Pancreas (tissue), 10 donors: ENCODE measurements at regions not wholly inside any gene's neighbourhood (a gene's known extent, or its start where the extent isn't known, plus 50 kb on each side); places are given as distances from the start of the nearest gene placed in this dataset.

Experiments used
- ATAC-seq, 4 donors: fragments of 200-7000 bp; cut with Tn5 transposase; one replicate each; pipeline versions ENCODE4 v1.8.0 to v1.9.1; 2020; ENCODE audit warnings: mild to moderate bottlenecking in 4 of 4, moderate library complexity in 4 of 4
- DNase-seq, 6 donors: peaks; one replicate each; pipeline ENCODE4 v3.0.0-alpha.2; 2020
- FAIRE-seq: peaks from 2 replicates; lab custom pipeline; 2012; peaks lifted over from hg19 to GRCh38; lab: Jason Lieb, UNC
- H3K27ac ChIP-seq, 4 donors: fragments of 200-600 bp; sonication (generic); 1 replicate in 3 of 4; 2 replicates in 1 of 4; pipeline versions ENCODE4 v1.5.0 to v1.8.0; 2020
- H3K27me3 ChIP-seq, 4 donors: fragments of 200-600 bp; one replicate each; pipeline ENCODE4 v1.8.0; 2021
- H3K36me3 ChIP-seq, 3 donors: fragments of 200-600 bp; sonication (generic) in 1 of 3; one replicate each; pipeline versions ENCODE4 v1.5.0 to v1.8.0; 2020 to 2021
- H3K4me1 ChIP-seq, 3 donors: fragments of 200-600 bp; one replicate each; pipeline ENCODE4 v1.8.0; 2021
- H3K4me3 ChIP-seq, 4 donors: fragments of 200-600 bp; sonication (generic) in 2 of 4; one replicate each; pipeline versions ENCODE4 v1.5.0 to v1.8.0; 2020 to 2021
- H3K9me3 ChIP-seq, 4 donors: fragments of 200-600 bp; one replicate each; pipeline ENCODE4 v1.8.0; 2021
- WGBS, 2 donors: extraction: QIAGEN DNeasy Blood & Tissue Kit; methylation state at CpG; one replicate each; pipeline ENCODE4 v1.1.7; 2013; 5-methylcytosine and 5-hydroxymethylcytosine counted together
- intact Hi-C, 3 donors: fragments of 100-400 bp; cut with DNase I; formaldehyde crosslinking; loops; one replicate each; pipeline versions ENCODE4 v1.11.1 to v1.14.2; 2022
- TF ChIP-seq, protein P1 (sequence below), 4 donors: fragments of 200-600 bp; sonication (generic) in 3 of 4; IDR thresholded peaks; one replicate each; pipeline versions ENCODE4 v1.5.0 to v1.8.0; 2021; ENCODE audit warnings: antibody characterized with exemption in 4 of 4
- donor health status: healthy with polysubstance abuse.
- donor health status: DM: no; HTN: no; CAD: no; lungs with moderate emphysema.
- donor health status: DM: no; HTN: no; CAD: no.
- donor health status: control.
- donor health status: control.
- donor health status: Bipolar disorder and iron deficiency.
- donor health status: DM: yes; HTN: yes; CAD: no.
- donor health status: DM: no; HTN: no; CAD: no.
- donor health status: DM: no; HTN: no; CAD: no.
- donor health status: DM: yes; HTN: yes; CAD: no.

DNA sequence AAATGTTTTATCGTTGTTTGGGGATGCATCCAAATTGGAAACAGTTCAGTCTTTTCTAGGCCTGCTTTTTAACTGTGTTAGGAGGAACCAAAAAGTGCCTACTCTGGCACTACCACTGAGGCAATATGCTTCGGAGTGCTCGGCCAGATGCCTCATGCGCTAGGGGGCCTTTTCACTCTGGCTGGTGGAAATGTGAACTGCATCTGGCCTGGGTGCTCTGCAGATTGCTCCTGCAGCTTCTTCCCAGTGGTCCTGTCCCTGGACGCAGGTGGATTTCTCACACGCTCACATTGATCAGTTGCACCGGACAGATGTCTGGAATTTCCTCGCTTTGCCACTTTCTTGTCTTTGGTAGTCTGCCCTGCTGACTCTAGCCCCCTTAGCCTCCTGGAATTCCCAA is 330.2 kb upstream of the FMN2 start:
- intact Hi-C loops, result no loop called here
- Histone ChIP-seq H3K9me3 (no peaks in the 10 kb centered on the region), H3K27me3 (no peaks in the 10 kb centered on the region), H3K4me1 (no peaks in the 10 kb centered on the region), H3K36me3 (no peaks in the 10 kb centered on the region), H3K4me3 (no peak overlapping the region), H3K27ac (no peak overlapping the region)
- 92 to 94% methylated on average over 8 of the region's 8 CpGs for WGBS, 2 donors
- TF ChIP-seq, protein P1, sequence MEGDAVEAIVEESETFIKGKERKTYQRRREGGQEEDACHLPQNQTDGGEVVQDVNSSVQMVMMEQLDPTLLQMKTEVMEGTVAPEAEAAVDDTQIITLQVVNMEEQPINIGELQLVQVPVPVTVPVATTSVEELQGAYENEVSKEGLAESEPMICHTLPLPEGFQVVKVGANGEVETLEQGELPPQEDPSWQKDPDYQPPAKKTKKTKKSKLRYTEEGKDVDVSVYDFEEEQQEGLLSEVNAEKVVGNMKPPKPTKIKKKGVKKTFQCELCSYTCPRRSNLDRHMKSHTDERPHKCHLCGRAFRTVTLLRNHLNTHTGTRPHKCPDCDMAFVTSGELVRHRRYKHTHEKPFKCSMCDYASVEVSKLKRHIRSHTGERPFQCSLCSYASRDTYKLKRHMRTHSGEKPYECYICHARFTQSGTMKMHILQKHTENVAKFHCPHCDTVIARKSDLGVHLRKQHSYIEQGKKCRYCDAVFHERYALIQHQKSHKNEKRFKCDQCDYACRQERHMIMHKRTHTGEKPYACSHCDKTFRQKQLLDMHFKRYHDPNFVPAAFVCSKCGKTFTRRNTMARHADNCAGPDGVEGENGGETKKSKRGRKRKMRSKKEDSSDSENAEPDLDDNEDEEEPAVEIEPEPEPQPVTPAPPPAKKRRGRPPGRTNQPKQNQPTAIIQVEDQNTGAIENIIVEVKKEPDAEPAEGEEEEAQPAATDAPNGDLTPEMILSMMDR (IDR thresholded peaks at IDR 0.05), result no peak
- FAIRE-seq, result no peak
- ATAC-seq, result no peak
- DNase-seq, result no peak

DNA sequence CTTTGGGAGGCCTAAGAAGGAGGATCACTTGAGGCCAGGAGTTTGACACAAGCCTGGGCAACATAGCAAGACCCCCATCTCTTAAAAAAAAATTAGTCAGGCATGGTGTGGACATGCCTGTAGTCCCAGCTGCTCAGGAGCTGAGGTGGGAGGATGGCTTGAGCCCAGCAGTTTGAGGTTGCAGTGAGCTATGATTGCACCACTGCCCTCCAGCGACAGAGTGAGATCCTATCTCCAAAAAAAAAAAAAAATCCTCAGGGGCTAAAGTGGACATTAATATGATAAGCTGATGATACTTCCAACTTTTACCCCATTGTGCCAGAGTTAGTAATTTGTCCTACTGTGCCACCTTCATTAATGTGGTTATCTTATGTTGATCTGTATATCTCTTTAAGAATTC is 327.8 kb upstream of the FMN2 start:
- 87 to 88% methylated on average over 1 of the region's 1 CpG for WGBS, 2 donors
- H3K9me3 ChIP-seq, result no peaks in the 10 kb centered on the region
- H3K4me3 ChIP-seq, result no peak overlapping the region
- no peak for FAIRE-seq
- DNase-seq, result no peak
- H3K36me3 ChIP-seq, result no peaks in the 10 kb centered on the region
- TF ChIP-seq, protein P1 (IDR thresholded peaks at IDR 0.05), result no peak
- H3K27me3 ChIP-seq, result no peaks in the 10 kb centered on the region
- H3K27ac ChIP-seq, result no peak overlapping the region
- H3K4me1 ChIP-seq, result no peaks in the 10 kb centered on the region
- intact Hi-C loops, result no loop called here
- ATAC-seq, result no peak

DNA sequence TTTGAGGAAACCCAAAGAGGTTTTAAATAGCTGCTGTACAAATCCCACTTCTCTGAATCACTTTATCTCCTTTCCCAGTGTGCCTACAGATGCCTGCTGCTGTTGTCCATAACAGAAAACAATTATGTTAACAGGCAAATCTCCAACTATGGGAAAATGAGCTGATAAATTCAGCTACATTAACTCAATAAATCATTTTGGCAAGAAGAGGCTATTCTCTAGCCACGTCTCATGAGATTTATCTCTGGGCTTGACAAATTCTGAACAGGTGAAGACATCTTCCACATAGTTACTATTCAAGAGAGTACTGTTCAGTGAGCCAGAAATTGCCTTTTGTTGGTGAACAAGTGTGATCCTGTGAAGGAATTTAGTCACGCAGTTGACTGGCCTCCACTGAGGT is 327.1 kb upstream of the FMN2 start:
- no peak overlapping the region for H3K27ac ChIP-seq
- no peaks in the 10 kb centered on the region for H3K9me3 ChIP-seq
- 78% methylated on average over 2 of the region's 2 CpGs for WGBS, 2 donors
- no peak overlapping the region for H3K4me3 ChIP-seq
- no peak for FAIRE-seq
- H3K27me3 ChIP-seq, result no peaks in the 10 kb centered on the region
- intact Hi-C loops, result no loop called here
- TF ChIP-seq, protein P1 (IDR thresholded peaks at IDR 0.05), result no peak
- no peaks in the 10 kb centered on the region for H3K4me1 ChIP-seq
- no peak for ATAC-seq
- H3K36me3 ChIP-seq, result no peaks in the 10 kb centered on the region
- no peak for DNase-seq

DNA sequence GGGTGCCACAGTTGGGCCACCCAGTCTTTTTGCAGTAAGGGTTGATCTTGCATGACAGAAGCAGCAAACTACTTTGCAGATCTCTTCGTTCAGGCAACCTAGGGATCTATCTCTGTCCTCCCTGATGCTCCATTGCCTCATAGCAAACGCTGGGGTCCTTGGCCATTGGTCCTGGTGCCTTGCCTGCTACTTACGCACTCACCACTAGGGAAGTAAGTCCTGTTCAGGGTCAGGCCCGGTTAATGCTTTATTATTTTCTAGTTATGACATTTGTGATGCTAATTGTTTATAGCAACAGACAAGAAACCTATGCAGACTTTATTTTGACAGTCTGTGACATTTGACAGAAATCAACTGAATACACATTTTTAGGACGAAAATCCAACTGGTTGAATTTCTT is 326.5 kb upstream of the FMN2 start:
- no peaks in the 10 kb centered on the region for H3K27me3 ChIP-seq
- intact Hi-C loops, result no loop called here
- no peaks in the 10 kb centered on the region for H3K9me3 ChIP-seq
- FAIRE-seq (no peak), DNase-seq (no peak), ATAC-seq (no peak)
- no peaks in the 10 kb centered on the region for H3K36me3 ChIP-seq
- H3K27ac ChIP-seq, result no peak overlapping the region
- no peaks in the 10 kb centered on the region for H3K4me1 ChIP-seq
- TF ChIP-seq, protein P1 (IDR thresholded peaks at IDR 0.05), result no peak
- no peak overlapping the region for H3K4me3 ChIP-seq
- 87 to 95% methylated on average over 5 of the region's 5 CpGs for WGBS, 2 donors

DNA sequence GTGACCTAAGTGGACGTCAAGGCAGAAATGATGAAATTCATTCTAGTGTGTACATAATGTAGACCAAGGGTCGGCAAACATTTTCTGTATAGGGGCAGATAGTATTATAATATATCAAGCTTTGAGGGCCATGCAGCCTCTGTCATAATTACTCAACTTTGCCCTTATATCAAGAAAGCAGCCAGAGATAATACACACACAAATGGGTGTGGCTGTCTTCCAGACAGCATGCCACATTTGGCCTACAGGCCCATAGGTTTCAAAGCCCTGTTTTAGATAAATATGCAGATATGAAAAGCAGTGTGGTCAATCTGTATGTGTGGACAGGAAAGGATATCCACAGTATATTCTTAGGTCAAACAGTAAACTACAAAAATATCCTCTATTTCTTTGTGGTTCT is 320.1 kb upstream of the FMN2 start:
- DNase-seq (no peak), FAIRE-seq (no peak), ATAC-seq (no peak)
- 88 to 89% methylated on average over 2 of the region's 2 CpGs for WGBS, 2 donors
- H3K4me3 ChIP-seq, result no peak overlapping the region
- intact Hi-C loops, result no loop called here
- no peaks in the 10 kb centered on the region for H3K27me3 ChIP-seq
- no peak overlapping the region for H3K27ac ChIP-seq
- TF ChIP-seq, protein P1 (IDR thresholded peaks at IDR 0.05), result no peak
- no peaks in the 10 kb centered on the region for H3K9me3 ChIP-seq
- no peaks in the 10 kb centered on the region for H3K4me1 ChIP-seq
- no peaks in the 10 kb centered on the region for H3K36me3 ChIP-seq
